ENCODE measurements at regions not wholly inside any gene's neighbourhood (a gene's known extent, or its start where the extent isn't known, plus 50 kb on each side); places are given as distances from the start of the nearest gene placed in this dataset.

- no peak for DNase-seq (ENCODE audit: low read depth in 3 of 3)
Observed at GRCh38 chr1:147811273-147811672, 50.9 kb upstream of the GJA5 start.

- DNase-seq (ENCODE audit: low read depth in 3 of 3), result no peak
Observed at GRCh38 chr1:147811751-147812150, 51.3 kb upstream of the GJA5 start.

- DNase-seq (ENCODE audit: low read depth in 3 of 3), result no peak
Observed at GRCh38 chr1:147812799-147813198, 52.4 kb upstream of the GJA5 start.

- no peak for DNase-seq (ENCODE audit: low read depth in 3 of 3)
Observed at GRCh38 chr1:147815503-147815902, 55.1 kb upstream of the GJA5 start.

- no peak for DNase-seq (ENCODE audit: low read depth in 3 of 3)
Observed at GRCh38 chr1:147820761-147821297, 60.4 kb upstream of the GJA5 start.

GRCh38 chr1:147821883-147822282 is 61.5 kb upstream of the GJA5 start:
- no peak for DNase-seq (ENCODE audit: low read depth in 3 of 3)

DNA sequence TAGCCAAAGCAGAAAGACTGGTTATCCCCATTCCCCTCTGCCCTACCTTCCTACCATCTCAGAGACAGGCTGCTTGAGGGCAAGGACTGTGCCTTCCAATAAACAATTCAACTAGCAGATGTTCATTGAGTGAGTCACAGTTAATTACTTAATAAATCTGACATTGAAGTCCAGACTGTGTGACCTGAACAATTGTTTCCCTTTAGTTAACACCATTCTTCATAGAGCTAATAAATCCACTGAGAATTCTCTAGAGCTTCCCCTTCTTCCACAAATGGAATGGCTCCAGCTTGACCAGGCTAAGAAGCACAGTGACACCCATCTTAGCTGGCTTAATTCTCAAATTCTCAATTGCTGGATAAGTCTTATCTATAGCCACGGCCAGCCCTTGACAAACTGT is 61.9 kb upstream of the GJA5 start:
- DNase-seq (ENCODE audit: low read depth in 3 of 3), result no peak

- DNase-seq (ENCODE audit: low read depth in 3 of 3), result no peak
Observed at GRCh38 chr1:147824001-147824400, 63.6 kb upstream of the GJA5 start.

DNA sequence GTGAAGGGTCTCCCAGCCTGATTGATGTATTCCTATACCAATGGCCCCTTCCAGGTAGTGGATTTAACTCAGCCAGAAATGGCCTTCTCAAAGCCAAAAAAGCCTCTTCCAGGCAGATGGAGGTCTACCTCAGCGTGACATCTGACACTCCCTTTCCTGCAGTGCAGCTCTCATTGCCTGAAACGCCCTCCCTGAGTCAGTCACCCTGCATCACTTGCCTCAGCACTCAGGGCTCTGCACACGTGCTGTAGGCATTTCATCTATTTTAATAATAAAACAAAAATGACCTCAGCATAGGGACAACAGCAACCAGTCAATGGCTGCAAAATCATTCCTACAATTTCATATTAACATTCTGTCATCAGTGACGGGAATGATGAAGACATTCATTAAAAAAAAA is 64.4 kb upstream of the GJA5 start:
- DNase-seq (ENCODE audit: low read depth in 3 of 3), result no peak

GRCh38 chr1:147825586-147825985 is 65.2 kb upstream of the GJA5 start:
- DNase-seq (ENCODE audit: low read depth in 3 of 3), result no peak

DNA sequence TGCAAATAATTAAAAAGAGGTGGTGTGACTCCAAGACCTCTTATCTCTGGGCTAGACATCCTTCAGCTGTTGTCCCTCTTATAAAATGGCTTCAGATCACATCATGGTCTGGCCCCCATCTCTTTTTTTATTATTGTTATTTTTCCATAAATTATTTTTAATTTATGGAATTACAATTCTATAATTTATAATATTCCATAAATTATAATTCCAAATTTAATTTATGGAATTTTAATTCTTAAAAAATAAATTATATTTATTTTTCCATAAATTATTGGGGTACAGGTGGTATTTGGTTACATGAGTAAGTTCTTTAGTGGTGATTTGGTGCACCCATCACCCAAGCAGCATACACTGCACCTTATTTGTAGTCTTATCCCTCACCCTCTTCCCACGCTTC is 65.9 kb upstream of the GJA5 start:
- DNase-seq (ENCODE audit: low read depth in 3 of 3), result no peak

- no peak for DNase-seq (ENCODE audit: low read depth in 3 of 3)
Observed at GRCh38 chr1:147833231-147833860, 69.2 kb upstream of the GJA8 start.

DNA sequence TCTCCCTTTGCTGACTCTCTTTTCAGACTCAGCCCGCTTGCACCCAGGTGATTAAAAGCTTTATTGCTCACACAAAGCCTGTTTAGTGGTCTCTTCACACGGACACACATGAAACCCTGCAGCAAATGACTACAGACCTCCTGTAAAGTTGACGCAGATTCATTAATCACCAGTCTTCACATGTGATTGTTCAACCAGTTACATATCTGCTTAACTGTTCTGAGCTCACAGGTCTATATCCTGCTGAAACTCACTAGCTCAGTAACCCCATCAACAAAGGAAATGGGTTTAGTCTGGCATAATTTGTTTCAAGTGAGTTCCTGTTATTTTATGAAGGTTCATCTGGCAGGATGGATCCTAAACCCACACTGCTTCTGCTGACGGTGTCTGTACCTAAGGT is 68.4 kb upstream of the GJA8 start:
- no peak for DNase-seq (ENCODE audit: low read depth in 3 of 3)

GRCh38 chr1:147834810-147835209 is 67.8 kb upstream of the GJA8 start:
- DNase-seq (ENCODE audit: low read depth in 3 of 3), result no peak

- DNase-seq (ENCODE audit: low read depth in 3 of 3), result no peak
Observed at GRCh38 chr1:147837129-147837963, 65.2 kb upstream of the GJA8 start.

- DNase-seq (ENCODE audit: low read depth in 3 of 3), result no peak
Observed at GRCh38 chr1:147837964-147838292, 64.7 kb upstream of the GJA8 start.

DNA sequence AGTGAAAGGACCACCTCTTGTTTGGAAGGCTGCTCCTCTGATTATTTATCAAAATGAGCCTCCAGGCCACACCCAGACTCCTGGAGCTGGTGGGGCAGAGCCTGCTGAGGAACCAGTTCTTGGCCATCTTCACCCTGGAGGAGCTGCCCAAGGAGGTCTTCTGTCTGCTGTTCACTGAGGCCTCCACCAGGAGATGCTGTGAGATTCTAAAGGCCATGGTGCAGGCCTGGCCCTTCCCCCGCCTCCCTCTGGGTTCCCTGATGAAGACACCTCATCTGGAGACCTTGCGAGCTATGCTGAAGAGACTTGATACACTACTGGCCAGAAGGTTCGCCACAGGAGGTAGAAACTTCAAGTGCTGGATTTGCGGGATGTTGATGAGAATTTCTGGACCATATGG is 61.7 kb upstream of the GJA8 start:
- peak in 1 of 3 donors; percentile 10 for DNase-seq (ENCODE audit: low read depth in 3 of 3)

DNA sequence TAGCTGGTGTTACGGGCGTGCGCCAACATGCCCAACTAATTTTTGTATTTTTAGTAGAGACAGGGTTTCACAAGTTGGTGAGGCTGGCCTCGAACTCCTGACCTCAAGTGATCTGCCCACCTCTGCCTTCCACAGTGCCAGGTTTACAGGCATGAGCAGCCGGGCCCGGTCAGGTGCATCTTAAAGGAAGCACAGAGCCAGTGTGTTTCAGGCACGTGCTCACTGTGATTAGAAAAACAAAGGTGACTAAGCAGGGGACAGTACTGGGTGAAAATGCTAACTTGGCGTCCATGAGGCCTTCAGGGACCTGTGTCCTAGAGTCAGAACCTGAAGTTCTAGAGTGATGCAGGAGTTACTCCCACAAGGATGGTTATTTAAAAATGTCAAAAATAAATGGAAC is 60.0 kb upstream of the GJA8 start:
- no peak for DNase-seq (ENCODE audit: low read depth in 3 of 3)

DNA sequence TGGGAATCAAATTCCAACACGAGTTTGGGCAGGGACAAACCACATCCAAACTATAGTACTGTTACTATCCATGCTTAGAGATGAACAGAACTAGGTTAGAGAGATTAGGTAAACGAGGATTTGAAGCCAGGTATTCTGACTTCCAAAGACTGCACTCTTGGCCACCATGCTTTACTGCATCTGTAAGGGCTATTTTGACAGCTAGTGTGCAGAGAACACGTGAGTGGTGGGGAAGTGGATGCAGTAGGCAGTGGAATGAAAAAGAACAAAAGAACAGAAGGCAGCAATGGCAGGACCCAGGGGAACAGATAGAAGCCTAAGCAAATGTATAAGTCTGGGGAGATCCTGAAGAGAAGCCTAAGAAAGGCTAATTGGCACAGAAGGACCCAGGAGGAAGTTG is 59.1 kb upstream of the GJA8 start:
- no peak for DNase-seq (ENCODE audit: low read depth in 3 of 3)

- no peak for DNase-seq (ENCODE audit: low read depth in 3 of 3)
Observed at GRCh38 chr1:147847831-147848230, 54.8 kb upstream of the GJA8 start.

- no peak for DNase-seq (ENCODE audit: low read depth in 3 of 3)
Observed at GRCh38 chr1:147849098-147849895, 53.3 kb upstream of the GJA8 start.

DNA sequence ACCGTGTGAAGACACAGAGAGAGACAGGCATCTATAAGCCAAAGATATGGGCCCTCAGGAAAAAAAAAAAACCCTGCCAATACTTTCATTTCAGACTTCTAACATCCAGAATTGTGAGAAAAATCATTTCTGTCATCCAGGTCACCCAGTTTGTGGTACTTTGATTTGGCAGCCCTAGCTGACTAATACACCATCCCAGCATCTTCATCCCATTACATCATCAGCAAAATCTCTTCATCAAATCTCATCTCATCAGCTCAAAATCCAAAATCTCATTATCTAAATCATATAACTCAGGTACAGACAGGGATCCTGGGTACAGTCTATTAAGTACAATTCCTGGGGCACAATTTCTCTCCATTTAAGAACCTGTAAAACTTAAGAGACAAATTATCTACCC is 51.9 kb upstream of the GJA8 start:
- DNase-seq (ENCODE audit: low read depth in 3 of 3), result no peak

- DNase-seq (ENCODE audit: low read depth in 3 of 3), result no peak
Observed at GRCh38 chr1:147851149-147851548, 51.4 kb upstream of the GJA8 start.

Measured in stimulated activated CD4-positive, alpha-beta T cell treated with anti-CD3 and anti-CD28 coated beads, TNF-alpha, amount 100 ng/mL, for 48 hours (primary cell).